ENCODE measurements at regions not wholly inside any gene's neighbourhood (a gene's known extent, or its start where the extent isn't known, plus 50 kb on each side); places are given as distances from the start of the nearest gene placed in this dataset.

DNA sequence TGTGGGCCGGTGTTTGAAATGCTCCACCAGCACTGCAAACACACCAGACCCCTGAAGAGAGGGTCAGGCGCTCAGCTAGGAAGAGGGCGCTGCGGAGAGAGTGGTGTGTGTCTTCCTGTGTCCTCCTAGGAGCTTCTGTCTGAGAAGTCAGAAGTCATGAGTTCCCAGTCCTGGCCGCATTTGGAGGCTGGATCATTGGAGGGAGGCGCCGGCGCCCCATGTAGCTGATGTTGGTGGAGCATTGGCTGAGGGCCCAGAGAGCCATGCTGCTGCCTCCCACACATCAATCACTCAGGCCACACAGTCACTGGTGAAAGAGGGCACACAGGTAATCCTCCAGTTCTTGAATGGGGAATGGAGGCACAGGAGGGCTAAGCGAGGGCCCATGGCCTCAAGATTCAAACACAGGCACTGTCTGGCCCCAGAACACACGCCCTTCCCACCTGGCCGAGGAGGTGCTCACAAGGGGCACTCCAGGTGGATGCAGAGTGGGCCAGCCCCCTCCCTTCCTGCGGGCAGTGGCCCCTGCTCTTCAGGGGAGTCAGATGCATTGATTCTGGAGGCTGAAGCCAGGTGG, 66.3 kb downstream of the RRM2 start:
- H3K27me3 Mint-ChIP-seq (ENCODE audit: insufficient read depth, low read depth, poor library complexity), result peaks cover 3% of the 10 kb centered on the region
- H3K27me3 ChIP-seq (ENCODE audit: insufficient read depth), result no peaks in the 10 kb centered on the region
- H3F3A ChIP-seq (replicated peaks; ENCODE audit: low read depth), result no peaks in the 10 kb centered on the region
- H3K79me2 ChIP-seq (replicated peaks; ENCODE audit: insufficient read depth), result no peaks in the 10 kb centered on the region
- peaks cover 22% of the 10 kb centered on the region; the same call in 2 of the 3 replicates for H3K36me3 Mint-ChIP-seq (ENCODE audit: low read depth)
- H3K9me3 Mint-ChIP-seq, result peaks cover 4% of the 10 kb centered on the region; the same call in 1 of the 3 replicates
- no peak overlapping the region for H3K4me2 ChIP-seq
- no peaks in the 10 kb centered on the region for H3K36me3 ChIP-seq (ENCODE audit: insufficient read depth)
- H3K27ac Mint-ChIP-seq, result no peak overlapping the region
- H2AFZ ChIP-seq, result no peak overlapping the region
- no peaks in the 10 kb centered on the region for H3K4me1 Mint-ChIP-seq
- no peak overlapping the region for H3K4me3 Mint-ChIP-seq
- TF ChIP-seq CREB1 (CRISPR knock-in tag; IDR thresholded peaks at IDR 0.05; ENCODE audit: low read depth) (no peak), POLR2AphosphoS5 (IDR thresholded peaks at IDR 0.05; ENCODE audit: low read depth) (no peak), JUNB (IDR thresholded peaks at IDR 0.05; ENCODE audit: unreplicated experiment) (no peak)
- DNase-seq (ENCODE audit: low spot score), result no peak
- no peaks in the 10 kb centered on the region for H3K4me1 ChIP-seq (ENCODE audit: insufficient read depth)
- H3K4me3 ChIP-seq, result no peak overlapping the region
- H3K9me2 ChIP-seq (ENCODE audit: insufficient read depth), result no peaks in the 10 kb centered on the region
- no peak overlapping the region for H3K27ac ChIP-seq (ENCODE audit: low read depth)
- no peaks in the 10 kb centered on the region for H4K20me1 ChIP-seq (replicated peaks; ENCODE audit: insufficient read depth)
- no peak for ATAC-seq

DNA sequence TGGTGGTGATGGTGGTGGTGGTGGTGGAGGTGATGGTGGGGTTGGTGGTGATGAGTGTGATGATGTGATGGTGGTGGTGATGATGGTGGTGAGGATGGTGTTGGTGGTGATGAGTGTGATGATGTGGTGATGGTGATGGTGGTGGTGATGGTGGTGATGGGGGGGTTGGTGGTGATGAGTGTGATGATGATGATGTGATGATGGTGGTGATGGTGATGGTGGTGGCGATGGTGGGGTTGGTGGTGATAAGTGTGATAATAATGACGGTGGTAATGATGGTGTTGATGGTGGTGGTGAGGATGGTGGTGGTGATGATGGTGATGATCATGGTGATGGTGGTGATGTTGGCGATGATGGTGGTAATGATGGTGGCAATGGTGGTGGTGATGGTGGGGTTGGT, 67.7 kb downstream of the RRM2 start:
- no peak overlapping the region for H3K27ac ChIP-seq (ENCODE audit: low read depth)
- no peak overlapping the region for H2AFZ ChIP-seq
- no peaks in the 10 kb centered on the region for H4K20me1 ChIP-seq (replicated peaks; ENCODE audit: insufficient read depth)
- H3K4me1 ChIP-seq (ENCODE audit: insufficient read depth), result no peaks in the 10 kb centered on the region
- no peaks in the 10 kb centered on the region for H3F3A ChIP-seq (replicated peaks; ENCODE audit: low read depth)
- Mint-ChIP-seq H3K4me1 (no peaks in the 10 kb centered on the region), H3K9me3 (peaks cover 4% of the 10 kb centered on the region; the same call in 1 of the 3 replicates), H3K4me3 (no peak overlapping the region), H3K27me3 (ENCODE audit: insufficient read depth, low read depth, poor library complexity) (peaks cover 3% of the 10 kb centered on the region), H3K27ac (no peak overlapping the region), H3K36me3 (ENCODE audit: low read depth) (peaks cover 22% of the 10 kb centered on the region; the same call in 2 of the 3 replicates)
- H3K27me3 ChIP-seq (ENCODE audit: insufficient read depth), result no peaks in the 10 kb centered on the region
- H3K79me2 ChIP-seq (replicated peaks; ENCODE audit: insufficient read depth), result no peaks in the 10 kb centered on the region
- no peak overlapping the region for H3K4me2 ChIP-seq
- no peak for DNase-seq (ENCODE audit: low spot score)
- no peaks in the 10 kb centered on the region for H3K36me3 ChIP-seq (ENCODE audit: insufficient read depth)
- no peak for ATAC-seq
- no peak overlapping the region for H3K4me3 ChIP-seq
- H3K9me2 ChIP-seq (ENCODE audit: insufficient read depth), result no peaks in the 10 kb centered on the region
- TF ChIP-seq, protein P1, sequence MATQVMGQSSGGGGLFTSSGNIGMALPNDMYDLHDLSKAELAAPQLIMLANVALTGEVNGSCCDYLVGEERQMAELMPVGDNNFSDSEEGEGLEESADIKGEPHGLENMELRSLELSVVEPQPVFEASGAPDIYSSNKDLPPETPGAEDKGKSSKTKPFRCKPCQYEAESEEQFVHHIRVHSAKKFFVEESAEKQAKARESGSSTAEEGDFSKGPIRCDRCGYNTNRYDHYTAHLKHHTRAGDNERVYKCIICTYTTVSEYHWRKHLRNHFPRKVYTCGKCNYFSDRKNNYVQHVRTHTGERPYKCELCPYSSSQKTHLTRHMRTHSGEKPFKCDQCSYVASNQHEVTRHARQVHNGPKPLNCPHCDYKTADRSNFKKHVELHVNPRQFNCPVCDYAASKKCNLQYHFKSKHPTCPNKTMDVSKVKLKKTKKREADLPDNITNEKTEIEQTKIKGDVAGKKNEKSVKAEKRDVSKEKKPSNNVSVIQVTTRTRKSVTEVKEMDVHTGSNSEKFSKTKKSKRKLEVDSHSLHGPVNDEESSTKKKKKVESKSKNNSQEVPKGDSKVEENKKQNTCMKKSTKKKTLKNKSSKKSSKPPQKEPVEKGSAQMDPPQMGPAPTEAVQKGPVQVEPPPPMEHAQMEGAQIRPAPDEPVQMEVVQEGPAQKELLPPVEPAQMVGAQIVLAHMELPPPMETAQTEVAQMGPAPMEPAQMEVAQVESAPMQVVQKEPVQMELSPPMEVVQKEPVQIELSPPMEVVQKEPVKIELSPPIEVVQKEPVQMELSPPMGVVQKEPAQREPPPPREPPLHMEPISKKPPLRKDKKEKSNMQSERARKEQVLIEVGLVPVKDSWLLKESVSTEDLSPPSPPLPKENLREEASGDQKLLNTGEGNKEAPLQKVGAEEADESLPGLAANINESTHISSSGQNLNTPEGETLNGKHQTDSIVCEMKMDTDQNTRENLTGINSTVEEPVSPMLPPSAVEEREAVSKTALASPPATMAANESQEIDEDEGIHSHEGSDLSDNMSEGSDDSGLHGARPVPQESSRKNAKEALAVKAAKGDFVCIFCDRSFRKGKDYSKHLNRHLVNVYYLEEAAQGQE (IDR thresholded peaks at IDR 0.05; ENCODE audit: unreplicated experiment), result no peak
- TF ChIP-seq ZNF331 (CRISPR knock-in tag; IDR thresholded peaks at IDR 0.05; ENCODE audit: low read depth), result no peak
- no peak for TF ChIP-seq STAT1 (IDR thresholded peaks at IDR 0.05; ENCODE audit: unreplicated experiment)
- TF ChIP-seq, protein P2, sequence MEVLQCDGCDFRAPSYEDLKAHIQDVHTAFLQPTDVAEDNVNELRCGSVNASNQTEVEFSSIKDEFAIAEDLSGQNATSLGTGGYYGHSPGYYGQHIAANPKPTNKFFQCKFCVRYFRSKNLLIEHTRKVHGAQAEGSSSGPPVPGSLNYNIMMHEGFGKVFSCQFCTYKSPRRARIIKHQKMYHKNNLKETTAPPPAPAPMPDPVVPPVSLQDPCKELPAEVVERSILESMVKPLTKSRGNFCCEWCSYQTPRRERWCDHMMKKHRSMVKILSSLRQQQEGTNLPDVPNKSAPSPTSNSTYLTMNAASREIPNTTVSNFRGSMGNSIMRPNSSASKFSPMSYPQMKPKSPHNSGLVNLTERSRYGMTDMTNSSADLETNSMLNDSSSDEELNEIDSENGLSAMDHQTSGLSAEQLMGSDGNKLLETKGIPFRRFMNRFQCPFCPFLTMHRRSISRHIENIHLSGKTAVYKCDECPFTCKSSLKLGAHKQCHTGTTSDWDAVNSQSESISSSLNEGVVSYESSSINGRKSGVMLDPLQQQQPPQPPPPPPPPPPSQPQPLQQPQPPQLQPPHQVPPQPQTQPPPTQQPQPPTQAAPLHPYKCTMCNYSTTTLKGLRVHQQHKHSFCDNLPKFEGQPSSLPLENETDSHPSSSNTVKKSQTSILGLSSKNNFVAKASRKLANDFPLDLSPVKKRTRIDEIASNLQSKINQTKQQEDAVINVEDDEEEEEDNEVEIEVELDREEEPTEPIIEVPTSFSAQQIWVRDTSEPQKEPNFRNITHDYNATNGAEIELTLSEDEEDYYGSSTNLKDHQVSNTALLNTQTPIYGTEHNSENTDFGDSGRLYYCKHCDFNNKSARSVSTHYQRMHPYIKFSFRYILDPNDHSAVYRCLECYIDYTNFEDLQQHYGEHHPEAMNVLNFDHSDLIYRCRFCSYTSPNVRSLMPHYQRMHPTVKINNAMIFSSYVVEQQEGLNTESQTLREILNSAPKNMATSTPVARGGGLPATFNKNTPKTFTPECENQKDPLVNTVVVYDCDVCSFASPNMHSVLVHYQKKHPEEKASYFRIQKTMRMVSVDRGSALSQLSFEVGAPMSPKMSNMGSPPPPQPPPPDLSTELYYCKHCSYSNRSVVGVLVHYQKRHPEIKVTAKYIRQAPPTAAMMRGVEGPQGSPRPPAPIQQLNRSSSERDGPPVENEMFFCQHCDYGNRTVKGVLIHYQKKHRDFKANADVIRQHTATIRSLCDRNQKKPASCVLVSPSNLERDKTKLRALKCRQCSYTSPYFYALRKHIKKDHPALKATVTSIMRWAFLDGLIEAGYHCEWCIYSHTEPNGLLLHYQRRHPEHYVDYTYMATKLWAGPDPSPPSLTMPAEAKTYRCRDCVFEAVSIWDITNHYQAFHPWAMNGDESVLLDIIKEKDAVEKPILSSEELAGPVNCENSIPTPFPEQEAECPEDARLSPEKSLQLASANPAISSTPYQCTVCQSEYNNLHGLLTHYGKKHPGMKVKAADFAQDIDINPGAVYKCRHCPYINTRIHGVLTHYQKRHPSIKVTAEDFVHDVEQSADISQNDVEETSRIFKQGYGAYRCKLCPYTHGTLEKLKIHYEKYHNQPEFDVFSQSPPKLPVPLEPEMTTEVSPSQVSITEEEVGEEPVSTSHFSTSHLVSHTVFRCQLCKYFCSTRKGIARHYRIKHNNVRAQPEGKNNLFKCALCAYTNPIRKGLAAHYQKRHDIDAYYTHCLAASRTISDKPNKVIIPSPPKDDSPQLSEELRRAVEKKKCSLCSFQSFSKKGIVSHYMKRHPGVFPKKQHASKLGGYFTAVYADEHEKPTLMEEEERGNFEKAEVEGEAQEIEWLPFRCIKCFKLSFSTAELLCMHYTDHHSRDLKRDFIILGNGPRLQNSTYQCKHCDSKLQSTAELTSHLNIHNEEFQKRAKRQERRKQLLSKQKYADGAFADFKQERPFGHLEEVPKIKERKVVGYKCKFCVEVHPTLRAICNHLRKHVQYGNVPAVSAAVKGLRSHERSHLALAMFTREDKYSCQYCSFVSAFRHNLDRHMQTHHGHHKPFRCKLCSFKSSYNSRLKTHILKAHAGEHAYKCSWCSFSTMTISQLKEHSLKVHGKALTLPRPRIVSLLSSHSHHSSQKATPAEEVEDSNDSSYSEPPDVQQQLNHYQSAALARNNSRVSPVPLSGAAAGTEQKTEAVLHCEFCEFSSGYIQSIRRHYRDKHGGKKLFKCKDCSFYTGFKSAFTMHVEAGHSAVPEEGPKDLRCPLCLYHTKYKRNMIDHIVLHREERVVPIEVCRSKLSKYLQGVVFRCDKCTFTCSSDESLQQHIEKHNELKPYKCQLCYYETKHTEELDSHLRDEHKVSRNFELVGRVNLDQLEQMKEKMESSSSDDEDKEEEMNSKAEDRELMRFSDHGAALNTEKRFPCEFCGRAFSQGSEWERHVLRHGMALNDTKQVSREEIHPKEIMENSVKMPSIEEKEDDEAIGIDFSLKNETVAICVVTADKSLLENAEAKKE (CRISPR knock-in tag; IDR thresholded peaks at IDR 0.05), result no peak
- TF ChIP-seq CREB1 (CRISPR knock-in tag; IDR thresholded peaks at IDR 0.05; ENCODE audit: low read depth), result no peak
- TF ChIP-seq NANOG (IDR thresholded peaks at IDR 0.05; ENCODE audit: borderline replicate concordance), result no peak
- TF ChIP-seq JUNB (IDR thresholded peaks at IDR 0.05; ENCODE audit: unreplicated experiment), result no peak
- TF ChIP-seq, protein P3, sequence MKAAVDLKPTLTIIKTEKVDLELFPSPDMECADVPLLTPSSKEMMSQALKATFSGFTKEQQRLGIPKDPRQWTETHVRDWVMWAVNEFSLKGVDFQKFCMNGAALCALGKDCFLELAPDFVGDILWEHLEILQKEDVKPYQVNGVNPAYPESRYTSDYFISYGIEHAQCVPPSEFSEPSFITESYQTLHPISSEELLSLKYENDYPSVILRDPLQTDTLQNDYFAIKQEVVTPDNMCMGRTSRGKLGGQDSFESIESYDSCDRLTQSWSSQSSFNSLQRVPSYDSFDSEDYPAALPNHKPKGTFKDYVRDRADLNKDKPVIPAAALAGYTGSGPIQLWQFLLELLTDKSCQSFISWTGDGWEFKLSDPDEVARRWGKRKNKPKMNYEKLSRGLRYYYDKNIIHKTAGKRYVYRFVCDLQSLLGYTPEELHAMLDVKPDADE (IDR thresholded peaks at IDR 0.05), result no peak
